NCI-H2081 treated with DMSO at 0.1 percent for 48 hours (cell line): ENCODE measurements at regions not wholly inside any gene's neighbourhood (a gene's known extent, or its start where the extent isn't known, plus 50 kb on each side); places are given as distances from the start of the nearest gene placed in this dataset.

ENCODE experiments used
- DNase-seq: peaks from one replicate; lab custom pipeline; 2025; lab: John Stamatoyannopoulos, UW

DNA sequence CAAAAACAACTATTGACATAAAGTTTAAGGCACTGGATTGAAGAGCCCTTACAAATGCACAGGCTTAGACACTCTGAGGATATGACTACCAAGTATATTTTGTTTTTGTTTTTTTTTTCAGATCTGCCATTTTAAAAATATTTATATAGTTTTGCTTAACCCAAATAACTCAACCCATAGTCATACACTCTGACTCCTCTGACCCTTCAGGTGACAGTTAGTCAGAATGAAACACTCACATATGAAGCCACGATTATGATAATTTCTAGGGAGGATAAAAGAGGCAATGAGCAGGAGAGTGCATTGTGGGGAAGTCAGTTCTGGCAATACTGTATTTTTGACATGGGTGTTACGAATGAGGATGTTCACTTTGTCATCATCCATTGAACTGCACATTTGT is 774.7 kb downstream of the MECOM start:
- DNase-seq: no peak

DNA sequence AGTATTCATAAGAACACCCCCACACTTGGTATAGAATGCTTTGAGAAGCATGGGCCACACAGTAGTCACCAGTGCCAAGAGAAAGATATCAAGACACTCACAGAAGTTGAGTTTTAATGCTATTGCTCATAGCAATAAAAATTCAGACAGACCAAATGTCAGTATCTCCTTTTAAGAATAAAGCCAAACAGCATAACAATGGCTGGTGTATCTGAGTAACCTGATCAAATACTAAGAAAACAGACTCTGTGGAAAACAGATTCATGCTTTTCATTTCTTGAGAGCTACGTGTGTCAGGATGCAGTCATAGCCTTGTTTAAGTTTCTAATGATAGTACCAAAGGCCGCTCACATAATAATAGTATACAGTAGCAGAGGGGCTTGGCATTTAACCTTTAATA is 778.5 kb downstream of the MECOM start:
- DNase-seq: no peak

DNA sequence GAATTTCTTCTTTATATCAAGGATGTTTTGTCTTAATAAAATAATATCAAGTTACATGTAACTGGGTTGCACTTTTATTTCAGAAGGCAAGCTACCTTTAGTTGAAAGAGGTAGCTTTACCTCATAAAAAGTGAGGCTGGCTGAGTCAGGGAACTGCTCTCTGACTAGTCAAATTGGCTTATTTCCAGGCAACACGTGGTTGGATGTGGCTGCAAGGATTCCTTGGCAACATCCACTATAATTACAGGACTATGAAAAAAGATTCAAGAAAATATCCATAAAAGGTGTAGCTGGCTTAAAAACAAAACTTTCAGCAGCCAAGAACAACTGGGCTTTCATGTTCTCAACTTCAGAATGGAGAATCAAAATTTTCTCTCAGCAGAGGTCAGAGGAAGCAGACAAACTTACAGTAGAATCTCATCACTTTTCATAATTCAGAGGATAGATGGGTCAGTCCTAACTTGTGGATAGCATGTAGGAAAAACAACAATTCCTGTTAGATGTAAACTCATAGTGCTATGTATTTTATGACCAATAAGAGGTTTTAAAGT is 779.1 kb downstream of the MECOM start:
- no peak for DNase-seq

DNA sequence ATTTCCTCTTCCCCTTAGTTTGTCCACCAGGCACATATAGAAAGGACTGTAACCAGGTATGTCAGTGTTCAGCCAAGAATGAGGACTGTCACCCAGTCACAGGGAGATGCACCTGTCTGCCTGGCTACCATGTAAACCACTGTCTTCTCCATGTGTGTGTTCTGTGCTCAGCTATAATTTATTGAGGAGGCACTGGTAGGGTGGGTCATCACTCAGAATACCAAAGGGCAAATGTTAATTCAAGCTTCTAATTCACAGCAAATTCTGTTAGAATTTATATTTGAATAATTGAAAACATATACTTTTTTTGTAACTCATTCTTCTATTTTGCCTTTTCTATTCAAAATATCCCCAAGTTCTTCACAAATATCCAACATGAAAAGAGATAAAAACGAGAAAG is 780.4 kb downstream of the MECOM start:
- DNase-seq: no peak

DNA sequence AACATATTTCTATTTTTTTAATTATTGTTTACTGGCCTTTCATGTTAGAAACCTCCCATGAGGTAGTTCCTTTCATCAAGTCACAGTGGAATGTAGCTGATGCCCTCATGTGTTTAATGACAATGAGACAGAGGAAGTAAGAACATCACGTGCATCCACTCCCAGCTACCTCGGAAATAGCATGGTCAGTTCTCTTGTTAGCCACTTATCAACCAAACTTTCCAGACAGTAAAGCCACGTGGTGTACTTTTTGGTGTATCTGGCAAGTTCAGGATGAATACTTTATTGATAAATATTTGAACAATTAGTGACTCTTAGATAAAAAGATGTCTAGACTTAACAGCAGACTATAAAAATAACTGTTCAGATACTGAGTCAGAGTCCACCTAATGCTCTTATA is 781.7 kb downstream of the MECOM start:
- DNase-seq: no peak

DNA sequence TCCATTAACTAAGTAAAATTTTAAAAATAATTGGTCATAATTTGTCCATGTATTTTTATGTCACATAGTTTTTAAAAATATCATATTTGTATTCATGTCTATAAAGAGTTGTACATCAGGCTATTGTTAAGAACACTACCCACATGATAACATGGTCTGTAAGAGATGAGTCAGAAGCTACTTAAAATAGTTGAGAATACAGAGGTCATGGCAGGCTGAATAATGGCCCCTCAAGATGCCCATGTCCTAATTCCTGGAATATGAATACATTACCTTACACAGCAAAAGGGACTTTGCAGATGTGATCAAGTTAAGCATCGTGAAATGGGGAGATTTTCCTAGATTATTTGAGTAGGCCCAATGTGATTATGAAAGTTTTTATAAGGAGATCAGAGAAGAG is 782.9 kb upstream of the GOLIM4 start:
- no peak for DNase-seq

DNA sequence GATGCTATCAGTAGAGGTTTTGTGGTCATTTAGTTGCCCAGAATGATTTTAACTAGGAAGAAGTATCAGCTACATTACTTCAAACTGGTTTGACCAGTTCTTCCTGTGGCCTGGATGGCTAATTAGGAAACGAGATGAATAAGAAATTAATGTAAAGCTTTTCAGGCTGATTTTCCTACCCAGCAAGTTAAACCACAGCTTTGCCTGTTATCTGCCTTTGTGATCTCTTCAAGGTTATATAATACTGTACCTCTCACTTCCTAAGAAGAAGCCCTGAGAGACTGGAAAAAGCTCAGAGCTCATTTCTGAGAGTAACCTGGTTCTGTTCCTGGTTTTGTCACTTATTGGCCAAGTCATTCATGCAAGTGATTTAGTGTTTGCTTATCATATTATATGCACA is 782.2 kb upstream of the GOLIM4 start:
- no peak for DNase-seq

DNA sequence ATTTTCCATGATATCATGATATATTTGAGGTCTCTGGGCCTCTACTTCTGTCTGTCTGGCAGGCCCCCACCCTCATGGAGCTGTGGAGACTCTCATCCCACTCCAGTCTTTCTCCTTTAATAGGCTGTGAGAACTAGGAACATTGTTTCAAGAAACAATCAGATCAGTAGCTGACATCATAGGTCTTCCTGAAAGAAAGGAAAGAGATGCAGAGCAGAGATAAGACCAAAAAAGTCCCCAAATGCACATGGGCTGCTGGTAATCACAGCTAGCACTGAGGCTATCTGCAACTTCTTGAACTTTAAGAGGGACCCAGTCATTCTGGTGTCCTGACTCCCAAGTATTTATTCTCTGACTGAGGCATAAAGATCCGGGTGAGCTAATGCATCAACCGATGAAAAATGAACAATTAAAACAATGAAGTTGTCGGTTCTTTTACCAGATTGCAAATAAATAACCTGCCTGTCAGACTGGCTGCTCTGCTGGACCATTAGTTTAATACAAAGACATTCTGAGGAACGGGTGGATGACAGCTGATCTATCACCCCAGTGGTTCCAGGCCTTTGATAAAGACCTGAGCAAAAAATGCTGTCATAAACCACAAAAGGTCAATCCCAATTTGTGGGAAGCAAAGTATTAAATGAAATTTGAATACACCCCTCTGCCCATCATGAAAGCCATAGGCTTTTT is 780.8 kb upstream of the GOLIM4 start:
- DNase-seq: no peak

DNA sequence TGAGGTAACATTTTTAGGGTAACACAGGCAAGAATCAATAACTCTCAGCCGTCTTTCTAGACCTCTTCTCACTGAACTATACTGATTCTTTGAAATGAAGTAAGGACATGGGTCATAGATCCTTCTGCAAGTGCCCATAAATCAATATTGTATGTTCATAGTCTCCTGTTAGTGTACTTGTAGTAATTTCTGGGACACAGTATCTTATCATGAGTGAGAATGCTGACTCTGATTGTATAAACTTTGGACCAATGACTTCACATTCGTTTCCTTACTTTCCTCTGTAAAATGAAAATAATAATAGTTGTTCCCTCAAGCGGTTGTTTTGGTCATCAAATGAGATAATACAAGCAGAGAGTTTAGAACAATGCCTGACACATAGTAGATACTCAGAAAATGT is 777.1 kb upstream of the GOLIM4 start:
- no peak for DNase-seq

DNA sequence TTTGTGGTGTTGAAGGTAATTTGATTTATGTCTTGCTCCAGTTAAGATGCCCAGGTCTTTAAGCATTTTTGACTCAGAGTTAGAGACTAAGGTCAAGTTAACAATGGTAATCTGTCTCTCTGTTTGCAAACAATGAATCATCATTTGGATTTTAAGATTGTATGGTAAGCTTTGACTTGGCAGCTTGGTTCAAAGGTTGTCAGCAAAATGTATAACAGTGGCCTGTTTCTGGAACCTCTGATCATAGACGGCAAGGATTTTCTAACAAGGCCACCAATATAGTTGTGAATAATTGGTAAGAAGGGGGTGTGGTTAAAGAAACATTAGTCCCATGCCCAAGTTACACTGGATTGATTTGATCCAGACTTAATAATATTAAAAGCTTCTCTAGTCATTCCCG is 775.2 kb upstream of the GOLIM4 start:
- DNase-seq: no peak

DNA sequence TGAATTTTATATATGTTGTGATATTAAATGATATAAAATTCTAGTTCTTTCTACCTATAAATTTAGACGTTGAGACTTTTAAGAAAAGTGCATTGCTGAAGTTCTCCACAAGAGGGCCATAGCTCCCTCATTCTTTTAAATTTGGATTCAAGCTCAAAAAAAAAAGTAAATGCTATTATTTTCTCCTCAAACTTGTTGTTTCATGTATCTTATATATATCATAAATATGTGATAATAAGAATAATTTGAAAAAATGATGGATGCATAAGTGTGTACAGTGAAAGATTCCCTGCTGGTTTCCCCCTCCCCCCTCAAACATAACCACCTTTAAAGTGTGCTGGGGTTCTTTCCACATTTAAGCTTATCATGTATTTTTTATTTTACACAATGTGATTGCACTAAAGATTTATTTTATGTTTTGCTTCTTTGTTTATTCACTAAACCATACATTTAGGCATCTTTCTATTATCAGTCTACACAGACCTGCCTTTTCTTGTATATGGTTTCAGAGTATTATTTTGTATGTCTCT is 769.4 kb upstream of the GOLIM4 start:
- no peak for DNase-seq

DNA sequence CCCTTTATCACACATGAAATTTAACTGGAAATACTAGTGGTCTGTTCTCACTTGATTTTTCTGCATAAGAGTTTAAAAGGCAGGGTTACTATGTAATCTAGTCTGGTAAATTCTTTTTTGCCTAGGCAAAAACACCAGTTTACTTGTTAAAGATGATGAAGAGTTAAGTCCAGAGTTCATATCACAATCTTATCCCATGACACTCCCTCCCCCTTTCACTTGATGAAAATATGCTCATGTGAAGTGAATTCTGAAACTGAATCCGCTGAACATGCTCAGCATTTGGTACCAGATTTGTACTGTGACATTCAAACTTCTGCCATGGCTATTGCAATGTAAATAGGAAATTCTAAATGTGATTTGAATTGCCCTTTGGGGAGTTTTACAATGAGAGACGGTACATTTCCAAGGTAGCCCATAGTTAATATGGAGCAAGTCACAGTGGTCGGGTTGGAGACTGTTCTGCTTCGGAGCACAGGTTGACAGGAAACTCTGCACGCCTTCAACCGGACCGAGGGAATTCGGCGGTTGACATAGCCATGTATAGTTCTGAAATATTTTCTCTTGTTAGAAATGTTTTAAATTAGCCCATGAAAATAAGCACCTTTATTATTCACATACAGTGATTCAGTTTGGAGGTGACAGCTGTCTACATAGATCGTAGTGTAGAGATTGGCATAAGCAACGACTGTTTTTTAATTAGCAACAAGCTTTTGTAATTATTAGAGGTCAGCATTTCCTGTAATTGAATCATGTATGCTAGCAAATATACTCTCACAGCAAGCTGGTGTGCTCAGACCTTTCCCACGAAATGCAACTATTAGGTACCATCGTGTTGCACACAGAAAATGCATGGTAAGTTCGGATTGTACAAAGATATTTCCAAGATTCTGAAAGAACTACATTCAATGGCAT is 768.6 kb upstream of the GOLIM4 start:
- no peak for DNase-seq

DNA sequence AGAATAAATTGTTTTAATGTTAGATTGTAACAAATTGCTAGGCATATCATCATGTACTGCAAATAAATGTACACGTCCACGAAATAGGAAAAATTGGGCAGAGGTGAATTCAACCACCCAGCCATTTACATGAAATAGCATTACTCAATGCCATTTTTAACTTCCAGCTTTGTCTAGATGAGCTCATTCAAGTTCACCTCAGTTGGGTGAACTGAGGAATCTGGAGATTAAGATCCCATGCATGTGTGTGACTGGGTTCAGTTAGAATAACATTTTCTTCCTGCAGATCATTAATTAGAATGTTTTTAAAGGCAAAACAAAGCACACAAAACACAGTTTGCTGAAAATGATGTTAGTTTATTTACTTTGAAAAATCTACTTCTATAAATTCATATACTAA is 767.8 kb upstream of the GOLIM4 start:
- DNase-seq: no peak

DNA sequence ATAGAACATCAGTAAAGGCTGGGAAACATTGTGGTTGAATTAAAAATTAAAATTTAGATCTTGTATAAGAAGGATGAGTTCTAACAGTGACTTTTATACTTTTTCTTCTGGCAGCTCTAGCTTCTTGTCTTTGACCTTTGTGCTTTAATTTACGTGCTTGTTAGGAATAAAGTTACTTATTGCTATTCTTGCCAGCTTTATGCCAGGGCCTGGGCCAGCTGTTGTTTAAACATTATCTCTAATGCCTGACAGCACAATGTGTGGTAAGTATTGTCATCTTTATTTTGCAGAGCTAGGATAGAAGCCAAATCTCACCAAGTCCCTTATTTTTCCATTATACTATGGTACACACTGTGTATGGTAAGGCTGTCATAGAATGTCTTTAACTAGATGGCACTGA is 766.7 kb upstream of the GOLIM4 start:
- no peak for DNase-seq

DNA sequence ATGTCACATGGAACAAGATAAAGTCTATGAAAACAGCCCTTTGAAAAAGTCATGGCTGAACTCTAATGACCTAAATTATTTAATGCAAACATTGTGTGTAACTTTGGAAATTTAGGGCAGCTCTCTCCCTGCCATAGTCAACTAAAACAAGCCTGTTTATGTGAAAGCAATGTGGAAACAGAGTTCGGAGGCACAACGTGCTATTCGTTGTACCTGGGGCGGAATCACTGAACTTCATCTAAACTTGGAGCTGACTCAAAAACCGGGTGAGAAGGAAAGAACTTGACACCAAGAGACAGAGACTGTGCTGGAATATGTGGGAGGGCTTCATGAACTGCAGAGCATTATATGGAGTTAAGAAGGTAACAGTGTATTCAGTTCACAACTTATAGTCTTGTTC is 764.9 kb upstream of the GOLIM4 start:
- no peak for DNase-seq

DNA sequence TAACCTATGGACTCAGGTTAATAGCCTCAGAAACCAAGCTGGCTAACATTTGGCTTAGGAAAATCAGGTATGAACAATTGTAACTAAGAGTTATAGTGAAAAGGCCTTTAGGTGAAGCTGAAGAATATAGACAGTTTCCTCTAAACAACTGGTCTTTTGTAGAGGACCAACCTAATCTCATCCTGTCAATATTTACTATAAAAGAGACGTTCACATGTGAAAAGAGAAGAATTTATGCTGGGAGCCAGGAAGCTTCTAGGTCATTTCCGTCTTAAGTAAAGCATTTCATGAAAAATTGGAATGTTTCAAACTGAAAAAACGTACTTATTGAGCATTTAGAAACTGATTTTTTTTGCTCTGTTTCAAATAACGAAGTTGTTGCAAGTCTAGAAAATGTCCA is 764.3 kb upstream of the GOLIM4 start:
- DNase-seq: no peak

DNA sequence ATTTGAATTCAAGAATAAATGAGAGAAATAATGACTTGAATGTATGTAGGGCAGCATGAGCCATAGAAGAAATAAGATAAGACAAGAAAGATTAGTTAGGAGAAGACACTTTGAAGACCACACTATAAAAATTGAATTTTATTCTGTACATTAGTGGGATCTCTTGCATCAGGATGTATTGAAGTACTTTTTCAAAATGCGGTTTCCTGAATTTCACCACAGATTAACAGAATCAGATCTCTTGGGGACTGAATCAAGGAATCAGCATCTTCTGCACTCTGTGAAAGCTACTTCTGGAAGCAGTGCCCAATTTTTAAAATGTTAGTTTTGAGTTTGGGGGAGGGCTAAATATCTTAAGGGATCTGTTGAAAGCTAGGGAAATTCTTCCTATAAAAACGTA is 763.9 kb upstream of the GOLIM4 start:
- no peak for DNase-seq

DNA sequence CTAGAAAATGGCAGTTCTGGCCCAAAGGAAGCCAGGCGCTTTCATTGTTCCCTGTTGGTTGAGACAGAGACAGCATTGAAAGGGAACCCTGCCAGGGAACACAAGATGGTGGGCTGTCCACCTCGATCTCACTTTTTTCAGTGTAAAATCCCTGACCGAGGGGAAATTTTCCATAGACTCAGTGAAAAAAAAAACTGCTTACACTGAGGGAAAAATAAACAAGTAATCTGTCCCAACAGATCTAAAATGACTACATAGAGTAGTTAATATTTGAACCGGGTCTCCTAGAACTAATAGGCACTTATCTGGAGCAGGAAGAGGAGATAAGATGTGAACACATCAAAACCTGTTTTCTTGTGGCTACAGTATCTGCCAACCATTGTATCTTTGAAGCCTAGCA is 763.4 kb upstream of the GOLIM4 start:
- DNase-seq: no peak

DNA sequence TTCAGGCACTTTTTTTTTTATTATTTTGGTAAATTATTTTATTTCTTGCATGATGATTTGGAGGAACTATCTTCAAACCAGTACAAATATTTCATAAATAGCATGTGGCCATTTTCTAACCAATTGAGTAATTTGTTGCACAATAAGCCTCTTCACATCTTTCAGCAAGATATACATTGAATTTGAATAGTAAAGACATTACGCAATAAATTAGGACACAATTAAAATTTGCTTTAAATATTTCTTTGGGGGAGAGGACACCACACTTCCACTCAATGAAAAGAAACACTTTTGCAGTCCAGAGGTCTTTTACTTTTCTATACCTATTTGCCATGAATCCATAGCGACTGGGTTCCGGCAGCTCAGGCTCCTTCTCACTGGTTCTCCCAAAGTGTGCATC is 762.6 kb upstream of the GOLIM4 start:
- DNase-seq: no peak

DNA sequence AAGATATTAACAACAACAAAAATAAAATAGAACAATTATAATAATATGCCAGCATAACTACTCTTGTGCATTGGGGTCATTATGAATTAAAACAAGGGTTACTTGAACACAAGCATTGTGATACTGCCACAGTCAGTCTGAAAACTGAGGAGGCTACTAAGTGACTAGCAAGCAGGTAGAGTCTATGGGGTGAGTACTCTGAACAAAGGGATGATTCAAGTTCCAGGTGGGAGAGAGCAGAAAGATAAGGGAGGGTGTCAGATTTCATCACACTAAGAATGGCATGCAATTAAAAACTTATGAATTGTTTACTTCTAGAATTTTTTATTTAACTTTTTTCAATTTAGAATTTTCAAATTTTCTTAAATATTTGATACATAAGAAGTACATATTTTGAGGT is 754.4 kb upstream of the GOLIM4 start:
- no peak for DNase-seq

DNA sequence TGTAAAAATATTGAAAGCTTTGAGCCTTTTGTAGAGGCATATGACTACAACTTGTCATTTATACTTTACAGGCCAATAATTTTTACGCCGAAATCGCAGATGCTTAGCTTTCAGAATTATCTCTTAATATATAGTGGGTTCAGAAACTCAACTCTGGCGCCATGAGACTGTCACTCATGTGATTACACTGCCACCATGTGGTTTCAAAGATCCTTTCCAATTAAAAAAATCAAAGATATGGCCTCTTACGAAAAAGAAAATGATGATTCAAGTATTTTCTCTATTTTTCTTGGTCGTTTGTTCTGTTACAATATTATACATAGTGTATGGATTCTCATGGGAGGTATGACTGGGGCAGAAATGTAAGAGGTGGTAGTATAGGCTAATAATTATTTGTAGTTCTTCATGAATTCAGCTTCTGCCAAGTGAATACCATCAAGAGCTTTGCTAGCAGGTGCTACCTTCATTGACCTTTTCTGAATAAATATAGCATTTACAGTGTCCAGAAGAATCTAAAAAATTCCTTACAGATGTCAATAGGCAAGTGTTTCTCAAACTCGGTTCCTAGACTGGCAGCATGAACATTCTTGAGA is 751.7 kb upstream of the GOLIM4 start:
- peak; percentile 74 for DNase-seq

DNA sequence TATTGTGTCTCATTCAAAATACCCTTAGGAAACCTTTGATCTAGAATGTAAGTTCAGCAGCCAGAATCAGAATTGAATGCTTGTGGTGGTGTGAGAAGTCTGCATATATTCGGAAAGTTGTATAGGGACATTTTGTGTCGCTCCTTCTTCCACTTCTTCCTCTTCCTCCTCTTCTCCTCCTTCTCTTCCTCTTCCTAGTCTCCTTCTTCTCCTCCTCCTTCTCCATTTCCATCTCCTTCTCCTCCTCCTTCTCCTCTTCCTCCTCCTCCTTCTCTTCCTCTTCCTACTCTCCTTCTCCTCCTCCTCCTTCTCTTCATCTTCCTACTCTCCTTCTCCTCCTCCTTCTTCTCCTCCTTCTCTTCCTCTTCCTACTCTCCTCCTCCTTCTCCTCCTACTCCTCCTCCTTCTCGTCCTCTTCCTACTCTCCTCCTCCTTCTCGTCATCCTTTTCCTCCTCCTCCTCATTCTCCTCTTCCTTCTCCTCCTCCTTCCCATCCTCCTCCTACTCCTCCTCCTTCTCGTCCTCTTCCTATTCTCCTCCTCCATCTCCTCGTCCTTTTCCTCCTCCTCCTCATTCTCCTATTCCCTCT is 749.3 kb upstream of the GOLIM4 start:
- no peak for DNase-seq
